Natural killer cell (primary cell): ENCODE measurements at regions not wholly inside any gene's neighbourhood (a gene's known extent, or its start where the extent isn't known, plus 50 kb on each side); places are given as distances from the start of the nearest gene placed in this dataset.

ENCODE experiments used
- ATAC-seq, 3 donors: fragments of 150-1000 bp in 2 of 3; fragments of 200-7000 bp in 1 of 3; cut with Tn5 transposase; 1 replicate in 1 of 3; 2 replicates in 2 of 3; pipeline ENCODE4 v1.10.0; 2021; ENCODE audit warnings: mild to moderate bottlenecking in 2 of 3, moderate library complexity in 2 of 3
- DNase-seq, 2 donors: peaks; one replicate each; pipeline versions ENCODE4 v3.0.0 to v3.0.0-alpha.2; 2013 to 2021; ENCODE audit warnings: mixed read lengths in 1 of 2
- H3K27ac ChIP-seq: one replicate; pipeline ENCODE4 v1.5.1; 2013; ENCODE audit warnings: mild to moderate bottlenecking, low read length
- H3K27me3 ChIP-seq: one replicate; pipeline ENCODE4 v1.6.1; 2013; ENCODE audit warnings: low read length; ENCODE audit not compliant: control insufficient read depth, insufficient read depth
- H3K36me3 ChIP-seq: one replicate; pipeline ENCODE4 v1.6.1; 2013; ENCODE audit warnings: low read length; ENCODE audit not compliant: control insufficient read depth, insufficient read depth
- H3K4me1 ChIP-seq: one replicate; pipeline ENCODE4 v1.6.1; 2013; ENCODE audit warnings: low read length; ENCODE audit not compliant: control insufficient read depth, insufficient read depth
- H3K4me3 ChIP-seq: one replicate; pipeline ENCODE4 v1.5.1; 2013; ENCODE audit warnings: low read length
- H3K9me3 ChIP-seq: one replicate; pipeline ENCODE4 v1.6.1; 2013; ENCODE audit warnings: low read length; ENCODE audit not compliant: control insufficient read depth, insufficient read depth
- H3K27ac Mint-ChIP-seq, 2 donors: one replicate each; pipeline ENCODE4 v1.8.0; 2022; ENCODE audit warnings: mild to moderate bottlenecking in 2 of 2, mixed read lengths in 2 of 2, moderate library complexity in 1 of 2
- H3K27me3 Mint-ChIP-seq, 2 donors: one replicate each; pipeline ENCODE4 v1.8.0; 2022; ENCODE audit warnings: low read depth in 2 of 2, mixed read lengths in 2 of 2
- H3K36me3 Mint-ChIP-seq: one replicate; pipeline ENCODE4 v1.8.0; 2022; ENCODE audit warnings: mixed read lengths
- H3K4me1 Mint-ChIP-seq, 2 donors: one replicate each; pipeline ENCODE4 v1.8.0; 2022; ENCODE audit warnings: mixed read lengths in 2 of 2
- H3K4me3 Mint-ChIP-seq: one replicate; pipeline ENCODE4 v1.8.0; 2022; ENCODE audit warnings: mild to moderate bottlenecking, moderate library complexity, mixed read lengths
- H3K9me3 Mint-ChIP-seq, 2 donors: one replicate each; pipeline ENCODE4 v1.8.0; 2022; ENCODE audit warnings: mixed read lengths in 2 of 2
- WGBS: methylation state at CpG from one replicate; pipeline ENCODE4 v1.1.7; 2013; ENCODE audit warnings: missing lambda C conversion rate; ENCODE audit not compliant: insufficient coverage; 5-methylcytosine and 5-hydroxymethylcytosine counted together
- intact Hi-C: fragments of 100-400 bp; cut with micrococcal nuclease; formaldehyde crosslinking; loops from one replicate; pipeline ENCODE4 v1.14.2; 2022
- TF ChIP-seq, protein P1 (sequence below): fragments of 200-600 bp; IDR thresholded peaks from one replicate; pipeline ENCODE4 v1.8.0; 2022; ENCODE audit warnings: antibody characterized with exemption

DNA sequence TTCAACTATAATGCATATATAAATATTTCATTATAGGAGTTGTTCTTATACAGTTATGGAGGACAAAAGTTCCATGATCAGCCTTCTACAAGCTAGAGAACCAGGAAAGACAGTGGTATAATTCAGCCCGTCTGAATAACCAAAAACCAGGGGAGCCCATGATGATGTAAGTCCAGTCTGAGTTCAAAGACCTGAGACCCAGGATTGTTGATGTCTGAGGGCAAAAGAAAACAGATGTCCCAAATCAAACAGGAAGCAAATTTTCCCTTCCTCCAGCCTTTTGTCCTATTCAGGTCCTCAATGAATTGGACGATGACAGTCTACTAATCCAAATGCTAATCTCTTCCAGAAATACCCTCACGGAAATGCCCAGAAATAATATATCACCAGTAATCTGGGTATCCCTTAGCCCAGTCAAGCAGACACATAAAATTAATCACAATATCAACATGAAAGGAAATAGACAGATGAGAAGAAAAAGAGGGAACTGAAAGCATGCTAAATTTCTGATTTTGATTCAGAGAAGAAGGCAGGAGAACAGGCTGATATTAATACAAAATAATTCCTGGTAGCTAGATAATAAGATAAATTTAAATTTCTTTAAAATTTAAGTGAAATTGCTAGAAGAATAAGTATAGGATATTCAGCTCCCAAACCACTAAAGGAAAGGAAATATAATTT, 255.6 kb upstream of the CTAGE1 start:
- DNase-seq, result no peak

DNA sequence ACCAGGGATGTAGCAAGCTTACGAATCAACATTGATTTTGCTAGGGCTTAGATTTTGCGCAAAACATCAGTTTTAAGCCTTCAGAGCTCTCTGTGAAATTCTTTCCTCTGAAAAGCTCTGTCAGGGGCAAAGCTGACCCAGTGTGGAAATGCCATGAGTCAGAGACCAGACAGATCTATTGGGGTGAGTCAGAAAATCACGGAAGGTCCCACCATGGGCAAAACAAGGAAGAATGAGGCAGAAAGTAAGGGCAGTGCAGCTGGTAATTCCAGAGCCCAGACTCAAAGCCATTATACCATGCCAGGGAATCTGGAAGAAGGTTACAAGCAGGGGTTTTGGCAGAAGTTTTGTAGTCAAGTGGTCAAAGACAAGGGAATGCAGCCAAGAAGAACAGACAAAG, 256.6 kb upstream of the CTAGE1 start:
- intact Hi-C loops, result no loop called here
- H3K27ac ChIP-seq, result no peak overlapping the region
- Mint-ChIP-seq H3K4me3 (no peak overlapping the region), H3K4me1 (no peaks in the 10 kb centered on the region), H3K36me3 (no peaks in the 10 kb centered on the region), H3K27ac (no peak overlapping the region), H3K27me3 (peaks cover 14 to 34% of the 10 kb centered on the region in 2 donors), H3K9me3 (no peaks in the 10 kb centered on the region)
- H3K4me3 ChIP-seq, result no peak overlapping the region
- no peaks in the 10 kb centered on the region for H3K9me3 ChIP-seq
- TF ChIP-seq, protein P1, sequence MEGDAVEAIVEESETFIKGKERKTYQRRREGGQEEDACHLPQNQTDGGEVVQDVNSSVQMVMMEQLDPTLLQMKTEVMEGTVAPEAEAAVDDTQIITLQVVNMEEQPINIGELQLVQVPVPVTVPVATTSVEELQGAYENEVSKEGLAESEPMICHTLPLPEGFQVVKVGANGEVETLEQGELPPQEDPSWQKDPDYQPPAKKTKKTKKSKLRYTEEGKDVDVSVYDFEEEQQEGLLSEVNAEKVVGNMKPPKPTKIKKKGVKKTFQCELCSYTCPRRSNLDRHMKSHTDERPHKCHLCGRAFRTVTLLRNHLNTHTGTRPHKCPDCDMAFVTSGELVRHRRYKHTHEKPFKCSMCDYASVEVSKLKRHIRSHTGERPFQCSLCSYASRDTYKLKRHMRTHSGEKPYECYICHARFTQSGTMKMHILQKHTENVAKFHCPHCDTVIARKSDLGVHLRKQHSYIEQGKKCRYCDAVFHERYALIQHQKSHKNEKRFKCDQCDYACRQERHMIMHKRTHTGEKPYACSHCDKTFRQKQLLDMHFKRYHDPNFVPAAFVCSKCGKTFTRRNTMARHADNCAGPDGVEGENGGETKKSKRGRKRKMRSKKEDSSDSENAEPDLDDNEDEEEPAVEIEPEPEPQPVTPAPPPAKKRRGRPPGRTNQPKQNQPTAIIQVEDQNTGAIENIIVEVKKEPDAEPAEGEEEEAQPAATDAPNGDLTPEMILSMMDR, result no peak
- no peaks in the 10 kb centered on the region for H3K36me3 ChIP-seq
- H3K27me3 ChIP-seq, result no peaks in the 10 kb centered on the region
- DNase-seq (no peak), ATAC-seq (no peak)
- H3K4me1 ChIP-seq, result no peaks in the 10 kb centered on the region
- 86% methylated on average over 3 of the region's 3 CpGs for WGBS

More for the DNA sequence above, 255.6 kb upstream of the CTAGE1 start:
- Histone ChIP-seq H3K9me3 (no peaks in the 10 kb centered on the region), H3K4me1 (no peaks in the 10 kb centered on the region), H3K27me3 (no peaks in the 10 kb centered on the region), H3K36me3 (no peaks in the 10 kb centered on the region), H3K27ac (no peak overlapping the region), H3K4me3 (no peak overlapping the region)
- Mint-ChIP-seq H3K27me3 (peaks cover 19 to 34% of the 10 kb centered on the region in 2 donors), H3K27ac (no peak overlapping the region), H3K4me3 (no peak overlapping the region), H3K9me3 (no peaks in the 10 kb centered on the region), H3K4me1 (no peaks in the 10 kb centered on the region), H3K36me3 (no peaks in the 10 kb centered on the region)
- TF ChIP-seq, protein P1, result no peak
- WGBS, result 75% methylated on average over 3 of the region's 3 CpGs
- no peak for ATAC-seq
- intact Hi-C loops, result no loop called here

DNA sequence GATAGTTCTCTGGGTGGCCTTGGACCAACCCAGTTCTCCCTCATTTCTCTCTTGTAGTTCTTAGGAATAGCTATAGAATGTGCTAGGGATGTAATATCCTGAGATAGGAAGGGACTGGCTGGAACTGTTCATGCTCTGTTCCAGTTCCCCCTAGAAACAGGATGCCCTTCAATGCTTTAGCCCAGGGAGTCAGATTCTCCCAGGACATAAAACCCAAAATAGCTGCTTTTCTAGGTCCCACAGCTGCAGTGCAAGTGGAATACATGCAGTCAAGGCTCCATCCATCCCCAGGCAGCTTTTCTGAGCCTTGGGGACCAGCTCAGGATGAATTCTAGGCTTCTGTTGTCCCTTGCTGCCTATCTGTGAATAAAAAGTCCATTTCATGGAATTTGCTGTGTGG, 257.3 kb upstream of the CTAGE1 start:
- H3K27ac Mint-ChIP-seq, result no peak overlapping the region
- DNase-seq (no peak), ATAC-seq (no peak)
- no peak overlapping the region for H3K27ac ChIP-seq
- no peaks in the 10 kb centered on the region for H3K36me3 ChIP-seq
- H3K36me3 Mint-ChIP-seq, result no peaks in the 10 kb centered on the region
- intact Hi-C loops, result no loop called here
- no peaks in the 10 kb centered on the region for H3K4me1 Mint-ChIP-seq
- H3K27me3 Mint-ChIP-seq, result peaks cover 14 to 34% of the 10 kb centered on the region in 2 donors
- no peak overlapping the region for H3K4me3 Mint-ChIP-seq
- no peak overlapping the region for H3K4me3 ChIP-seq
- TF ChIP-seq, protein P1, result no peak
- no peaks in the 10 kb centered on the region for H3K27me3 ChIP-seq
- H3K9me3 Mint-ChIP-seq, result no peaks in the 10 kb centered on the region
- no peaks in the 10 kb centered on the region for H3K9me3 ChIP-seq
- H3K4me1 ChIP-seq, result no peaks in the 10 kb centered on the region

DNA sequence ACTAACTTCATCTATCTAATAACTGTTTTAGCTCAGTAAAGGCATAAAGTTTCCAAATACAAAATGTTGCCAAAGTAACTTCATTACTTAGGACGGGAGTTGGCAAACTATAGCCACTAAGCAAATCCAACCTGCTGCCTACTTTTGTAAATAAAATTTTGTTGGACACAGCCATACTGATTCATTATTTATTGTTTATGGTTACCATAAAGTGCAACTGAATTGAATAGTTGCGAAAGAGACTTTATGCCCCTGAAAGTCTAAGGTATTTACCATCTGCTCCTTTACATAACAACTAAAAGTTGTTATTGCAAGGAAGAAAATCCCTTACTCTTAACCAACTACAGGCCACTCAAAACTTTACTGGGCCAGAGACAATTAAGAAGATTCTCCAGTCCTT, 256.7 kb upstream of the RBBP8 start:
- Histone ChIP-seq H3K4me3 (no peak overlapping the region), H3K9me3 (no peaks in the 10 kb centered on the region), H3K36me3 (no peaks in the 10 kb centered on the region), H3K27ac (no peak overlapping the region), H3K4me1 (no peaks in the 10 kb centered on the region), H3K27me3 (no peaks in the 10 kb centered on the region)
- H3K4me3 Mint-ChIP-seq, result no peak overlapping the region
- H3K4me1 Mint-ChIP-seq, result no peaks in the 10 kb centered on the region
- H3K27ac Mint-ChIP-seq, result no peak overlapping the region
- WGBS, result 100% methylated on average over 1 of the region's 2 CpGs
- no peaks in the 10 kb centered on the region for H3K9me3 Mint-ChIP-seq
- H3K36me3 Mint-ChIP-seq, result no peaks in the 10 kb centered on the region
- intact Hi-C loops, result no loop called here
- TF ChIP-seq, protein P1, result no peak
- DNase-seq (no peak), ATAC-seq (no peak)
- H3K27me3 Mint-ChIP-seq, result peaks cover 18 to 32% of the 10 kb centered on the region in 2 donors
